HCT116 (cell line): ENCODE measurements at regions not wholly inside any gene's neighbourhood (a gene's known extent, or its start where the extent isn't known, plus 50 kb on each side); places are given as distances from the start of the nearest gene placed in this dataset.

Source experiments
- ATAC-seq: fragments of 200-7000 bp; cut with Tn5 transposase; 2 replicates; pipeline ENCODE4 v1.9.1; 2020; ENCODE audit warnings: mild to moderate bottlenecking, moderate library complexity
- BruUV-seq: library from RNA; stranded (reverse); fragments of 400-500 nt; replicated peaks from 2 replicates; lab custom pipeline; 2021; lab: Mats Ljungman, UMichigan
- CTCF ChIA-PET: fragments of 300-600 bp; sonication (Branson Sonifier 250); formaldehyde crosslinking; loops from one replicate; lab custom pipeline; 2021; ENCODE audit warnings: antibody characterized with exemption; lab: Charles Lee
- POLR2A ChIA-PET: fragments of 300-600, 350-600 bp; sonication (Branson Sonifier 250); formaldehyde crosslinking; loops from one replicate; lab custom pipeline; 2021; ENCODE audit warnings: antibody characterized with exemption; lab: Charles Lee
- RAD21 ChIA-PET, 2 experiments: fragments of 300-600 bp; sonication (Branson Sonifier 250); formaldehyde crosslinking; loops; one replicate each; lab custom pipeline; 2023; ENCODE audit warnings: low total read pairs in 2 of 2; ENCODE audit not compliant: uncharacterized antibody in 2 of 2, unreplicated experiment in 2 of 2, low non-redundant PET in 1 of 2; lab: Charles Lee
- DNase-seq: peaks from one replicate; pipeline ENCODE4 v3.0.0-alpha.2; 2010; ENCODE audit warnings: low read depth, low spot score
- H2AFZ ChIP-seq: fragments of 200-600 bp; shearing (Covaris generic), sonication (generic); 2 replicates; pipeline ENCODE4 v1.6.1; 2017; ENCODE audit warnings: low read depth, mixed run types, mixed read lengths, antibody characterized with exemption, low read length; ENCODE audit not compliant: poor library complexity, severe bottlenecking
- H3K27ac ChIP-seq: 2 replicates; pipeline ENCODE4 v1.5.1; 2012; ENCODE audit warnings: low read depth, low read length
- H3K27me3 ChIP-seq: fragments of 200-600 bp; sonication (generic); 2 replicates; pipeline ENCODE4 v1.6.1; 2016; ENCODE audit warnings: mixed run types, low read length, mixed read lengths; ENCODE audit not compliant: insufficient read depth
- H3K36me3 ChIP-seq, 2 experiments: fragments of 200-500 bp in 1 of 2; fragments of 200-600 bp in 1 of 2; sonication (Bioruptor generic) in 1 of 2; sonication (generic) in 1 of 2; 2 replicates each; pipeline versions ENCODE4 v1.5.1 to v1.6.1; 2014 to 2016; ENCODE audit warnings: low read length in 2 of 2, inconsistent platforms in 1 of 2, mixed read lengths in 1 of 2, mixed run types in 1 of 2; ENCODE audit not compliant: insufficient read depth in 2 of 2, control insufficient read depth in 1 of 2
- H3K4me1 ChIP-seq, 2 experiments: fragments of 200-600 bp in 1 of 2; sonication (generic) in 1 of 2; 2 replicates each; pipeline versions ENCODE4 v1.5.1 to v1.6.1; 2012 to 2017; ENCODE audit warnings: low read length in 2 of 2, inconsistent platforms in 1 of 2, mild to moderate bottlenecking in 1 of 2, mixed read lengths in 1 of 2, mixed run types in 1 of 2, moderate library complexity in 1 of 2; ENCODE audit not compliant: insufficient read depth in 2 of 2, control insufficient read depth in 1 of 2
- H3K4me2 ChIP-seq: fragments of 200-600 bp; sonication (generic); 2 replicates; pipeline ENCODE4 v1.6.1; 2017; ENCODE audit warnings: mixed run types, low read length, mixed read lengths
- H3K4me3 ChIP-seq, 2 experiments: fragments of 200-600 bp in 1 of 2; sonication (generic) in 1 of 2; replicated peaks in 1 of 2; 2 replicates each; pipeline ENCODE4 v1.5.1; 2011 to 2016; ENCODE audit warnings: low read length in 2 of 2, control low read depth in 1 of 2, low read depth in 1 of 2, mild to moderate bottlenecking in 1 of 2, mixed read lengths in 1 of 2, mixed run types in 1 of 2
- H3K79me2 ChIP-seq: fragments of 200-600 bp; sonication (generic); 2 replicates; pipeline ENCODE4 v1.6.1; 2017; ENCODE audit warnings: mild to moderate bottlenecking, mixed run types, low read length, moderate library complexity, mixed read lengths; ENCODE audit not compliant: insufficient read depth
- H3K9ac ChIP-seq: fragments of 200-600 bp; sonication (generic); 2 replicates; pipeline ENCODE4 v1.6.1; 2016; ENCODE audit warnings: low read length, mixed read lengths
- H3K9me2 ChIP-seq: fragments of 200-600 bp; sonication (generic), shearing (Covaris generic); 2 replicates; pipeline ENCODE4 v1.6.1; 2017; ENCODE audit warnings: mixed run types, mild to moderate bottlenecking, moderate library complexity; ENCODE audit not compliant: insufficient read depth
- H3K9me3 ChIP-seq, 2 experiments: fragments of 200-500 bp in 1 of 2; fragments of 200-600 bp in 1 of 2; sonication (Bioruptor generic) in 1 of 2; sonication (generic) in 1 of 2; 2 replicates each; pipeline ENCODE4 v1.6.1; 2014 to 2017; ENCODE audit warnings: low read length in 2 of 2, mixed read lengths in 2 of 2, inconsistent platforms in 1 of 2, low read depth in 1 of 2, mild to moderate bottlenecking in 1 of 2, mixed run types in 1 of 2, moderate library complexity in 1 of 2; ENCODE audit not compliant: control insufficient read depth in 1 of 2, insufficient read depth in 1 of 2
- H4K20me1 ChIP-seq: fragments of 200-600 bp; sonication (generic), shearing (Covaris generic); 2 replicates; pipeline ENCODE4 v1.6.1; 2017; ENCODE audit warnings: mixed run types, mild to moderate bottlenecking, moderate library complexity; ENCODE audit not compliant: insufficient read depth
- CBX3 ChIP-seq: IDR thresholded peaks from 2 replicates; pipeline ENCODE4 v1.6.1; 2012; ENCODE audit warnings: low read depth
- ELF1 ChIP-seq: IDR thresholded peaks from 2 replicates; pipeline ENCODE4 v1.6.1; 2012; ENCODE audit warnings: low read depth, borderline replicate concordance
- MAX ChIP-seq: IDR thresholded peaks from 2 replicates; pipeline ENCODE4 v1.6.1; 2012
- RAD21 ChIP-seq: IDR thresholded peaks from 2 replicates; pipeline ENCODE4 v1.6.1; 2012; ENCODE audit warnings: low read depth, mild to moderate bottlenecking
- REST ChIP-seq: IDR thresholded peaks from 2 replicates; pipeline ENCODE4 v1.6.1; 2012; ENCODE audit warnings: low read depth
- ZFX ChIP-seq: fragments of 450-650 bp; IDR thresholded peaks from 2 replicates; pipeline ENCODE4 v1.6.1; 2017
- intact Hi-C: fragments of 100-400 bp; cut with micrococcal nuclease; formaldehyde crosslinking; loops from 2 replicates; pipeline ENCODE4 v1.10.0; 2022
- TF ChIP-seq, protein P1 (sequence below): IDR thresholded peaks from 2 replicates; pipeline ENCODE4 v1.6.1; 2012

GRCh38 chr13:80979035-80979641, 638.2 kb upstream of the SPRY2 start (continued):
- no peak for TF ChIP-seq REST
- TF ChIP-seq, protein P1, sequence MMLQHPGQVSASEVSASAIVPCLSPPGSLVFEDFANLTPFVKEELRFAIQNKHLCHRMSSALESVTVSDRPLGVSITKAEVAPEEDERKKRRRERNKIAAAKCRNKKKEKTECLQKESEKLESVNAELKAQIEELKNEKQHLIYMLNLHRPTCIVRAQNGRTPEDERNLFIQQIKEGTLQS = no peak

GRCh38 chr13:80977168-80977567, 636.2 kb upstream of the SPRY2 start:
- POLR2A ChIA-PET = no interaction called here
- H2AFZ ChIP-seq = no peak overlapping the region

More at GRCh38 chr13:80977168-80977567, 636.2 kb upstream of the SPRY2 start:
- intact Hi-C loops = no loop called here
- CTCF ChIA-PET = no interaction called here
- ATAC-seq (no peak), DNase-seq (no peak)
- Histone ChIP-seq H3K4me3 (no peak overlapping the region), H3K4me2 (no peak overlapping the region), H3K79me2 (no peaks in the 10 kb centered on the region), H3K36me3 (no peaks in the 10 kb centered on the region), H3K27me3 (no peaks in the 10 kb centered on the region), H3K4me1 (no peaks in the 10 kb centered on the region), H3K9ac (no peak overlapping the region), H3K9me3 (no peaks in the 10 kb centered on the region; a peak in 1 of 4 replicates), H3K9me2 (no peaks in the 10 kb centered on the region), H3K27ac (no peak overlapping the region), H4K20me1 (no peaks in the 10 kb centered on the region)
- TF ChIP-seq CBX3 (no peak), RAD21 (no peak), ELF1 (no peak), MAX (no peak), ZFX (no peak)
- no TSS peak for BruUV-seq
- RAD21 ChIA-PET = no interaction called here
